ENCODE measurements at regions not wholly inside any gene's neighbourhood (a gene's known extent, or its start where the extent isn't known, plus 50 kb on each side); places are given as distances from the start of the nearest gene placed in this dataset.

DNA sequence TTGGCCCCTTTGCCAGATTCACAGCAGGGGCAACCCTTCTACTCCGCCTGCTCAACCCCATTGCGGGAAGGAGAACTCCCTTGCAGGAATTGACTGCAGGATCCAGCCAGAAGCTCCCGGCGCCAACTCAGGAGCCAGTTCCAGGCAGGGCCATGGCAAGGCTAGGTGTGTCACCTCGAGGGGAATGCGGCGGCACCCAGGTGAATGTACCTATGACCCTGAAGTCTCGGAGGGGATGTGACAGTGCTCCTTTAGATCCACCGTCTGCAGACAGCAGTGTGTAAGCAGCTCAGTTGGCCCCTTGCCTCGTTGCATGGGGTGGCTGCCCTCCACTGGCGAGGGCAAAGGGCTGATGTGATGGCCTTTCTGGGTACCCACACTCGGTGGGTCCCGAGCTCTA is 606.6 kb downstream of the ELAVL2 start:
- WGBS, 2 donors: 74 to 86% methylated on average over 4 to 7 of the region's 13 CpGs
- no peak for DNase-seq
- H3K4me3 ChIP-seq: no peak overlapping the region
- no peak for TF ChIP-seq CTCF (IDR thresholded peaks at IDR 0.05)
- TF ChIP-seq POLR2A (IDR thresholded peaks at IDR 0.05): no peak
- no peaks in the 10 kb centered on the region for H3K9me3 ChIP-seq
- H3K4me1 ChIP-seq: no peaks in the 10 kb centered on the region
- intact Hi-C loops (cut with DNase I): no loop called here
- no peaks in the 10 kb centered on the region for H3K36me3 ChIP-seq
- no peak overlapping the region for H3K27ac ChIP-seq
- no peaks in the 10 kb centered on the region for H3K27me3 ChIP-seq

DNA sequence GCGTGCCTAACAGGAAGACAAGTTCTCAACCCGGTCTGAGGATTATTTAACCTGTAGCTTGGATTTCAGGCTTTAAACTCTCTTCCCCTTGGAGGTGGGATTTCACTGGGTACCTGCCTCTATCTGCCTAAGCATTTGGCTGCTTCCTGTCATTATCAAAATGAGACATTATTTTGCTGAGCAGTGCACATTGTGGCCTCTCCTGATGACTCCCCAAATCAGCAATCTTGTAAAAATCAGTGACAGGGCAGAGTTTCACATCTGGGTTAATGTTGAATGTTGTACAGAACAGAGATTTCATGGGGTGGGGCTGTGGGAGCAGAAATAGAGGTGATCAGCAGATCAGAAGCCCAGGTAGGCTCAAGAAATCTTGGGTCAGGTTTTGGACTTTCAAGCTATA is 605.9 kb downstream of the ELAVL2 start:
- Histone ChIP-seq H3K4me1 (no peaks in the 10 kb centered on the region), H3K9me3 (no peaks in the 10 kb centered on the region), H3K4me3 (no peak overlapping the region), H3K36me3 (no peaks in the 10 kb centered on the region), H3K27ac (no peak overlapping the region), H3K27me3 (no peaks in the 10 kb centered on the region)
- intact Hi-C loops (cut with DNase I): no loop called here
- 36 to 50% methylated on average over 2 of the region's 2 CpGs for WGBS, 2 donors
- DNase-seq: no peak
- TF ChIP-seq CTCF (IDR thresholded peaks at IDR 0.05) (no peak), POLR2A (IDR thresholded peaks at IDR 0.05) (no peak)

GRCh38 chr9:23220957-23221356 is 605.1 kb downstream of the ELAVL2 start:
- TF ChIP-seq CTCF (IDR thresholded peaks at IDR 0.05) (no peak), POLR2A (IDR thresholded peaks at IDR 0.05) (no peak)
- no peaks in the 10 kb centered on the region for H3K36me3 ChIP-seq
- H3K27me3 ChIP-seq: no peaks in the 10 kb centered on the region
- H3K27ac ChIP-seq: no peak overlapping the region
- H3K4me1 ChIP-seq: no peaks in the 10 kb centered on the region
- no peak overlapping the region for H3K4me3 ChIP-seq
- no peaks in the 10 kb centered on the region for H3K9me3 ChIP-seq
- no peak for DNase-seq
- WGBS, 2 donors: 60 to 67% methylated on average over 3 of the region's 3 CpGs
- intact Hi-C loops (cut with DNase I): no loop called here

- WGBS, 2 donors: 52% methylated on average over 6 of the region's 6 CpGs
- no peak for DNase-seq
- Histone ChIP-seq H3K36me3 (no peaks in the 10 kb centered on the region), H3K9me3 (no peaks in the 10 kb centered on the region), H3K4me3 (no peak overlapping the region), H3K4me1 (no peaks in the 10 kb centered on the region), H3K27me3 (no peaks in the 10 kb centered on the region), H3K27ac (no peak overlapping the region)
- TF ChIP-seq POLR2A (IDR thresholded peaks at IDR 0.05): no peak
- TF ChIP-seq CTCF (IDR thresholded peaks at IDR 0.05): no peak
- intact Hi-C loops (cut with DNase I): no loop called here
Measured at GRCh38 chr9:23229890-23230317, 596.1 kb downstream of the ELAVL2 start.

DNA sequence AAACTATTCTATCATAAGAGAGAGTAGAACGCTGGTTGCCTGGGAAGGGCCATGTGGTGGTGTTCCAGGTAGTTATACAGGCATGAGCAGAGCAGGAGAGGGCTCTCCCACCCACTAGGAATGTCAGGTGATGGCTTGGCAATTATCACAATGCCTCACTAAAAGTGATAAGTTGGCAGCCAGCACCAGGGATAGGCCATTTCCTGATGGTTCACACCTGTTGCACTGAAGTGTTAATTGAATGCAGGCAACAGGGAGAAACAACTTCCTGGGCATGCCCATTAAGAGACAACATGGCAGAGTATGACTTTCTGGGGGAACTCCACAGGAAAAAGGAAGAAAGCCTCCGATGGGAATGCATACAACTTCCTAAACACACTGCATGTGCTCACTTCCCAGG is 593.2 kb downstream of the ELAVL2 start:
- H3K27me3 ChIP-seq: no peaks in the 10 kb centered on the region
- no peak for TF ChIP-seq POLR2A (IDR thresholded peaks at IDR 0.05)
- TF ChIP-seq CTCF (IDR thresholded peaks at IDR 0.05): no peak
- no peak for DNase-seq
- no peak overlapping the region for H3K4me3 ChIP-seq
- H3K36me3 ChIP-seq: no peaks in the 10 kb centered on the region
- 29 to 47% methylated on average over 1 to 2 of the region's 2 CpGs for WGBS, 2 donors
- H3K27ac ChIP-seq: no peak overlapping the region
- intact Hi-C loops (cut with DNase I): no loop called here
- no peaks in the 10 kb centered on the region for H3K9me3 ChIP-seq
- H3K4me1 ChIP-seq: no peaks in the 10 kb centered on the region
